Urothelium cell line (cell line): ENCODE measurements at regions not wholly inside any gene's neighbourhood (a gene's known extent, or its start where the extent isn't known, plus 50 kb on each side); places are given as distances from the start of the nearest gene placed in this dataset.
"Not testable (repeated sequence)": the region's sequence is repeated elsewhere in the genome, so short reads cannot be mapped to it uniquely, and the experiment has no call there.

Source experiments
- DNase-seq: peaks from one replicate; pipeline ENCODE4 v3.0.0; 2011; ENCODE audit warnings: low spot score, mixed read lengths
- FAIRE-seq: peaks from 2 replicates; lab custom pipeline; 2011; peaks lifted over from hg19 to GRCh38; lab: Jason Lieb, UNC

GRCh38 chr6:115663681-115664080 lies 397.0 kb downstream of the FRK start:
- FAIRE-seq, result no peak

GRCh38 chr6:115643762-115644161 lies 416.9 kb downstream of the FRK start:
- FAIRE-seq (no peak), DNase-seq (peak; percentile 5)

More at GRCh38 chr6:115663681-115664080, 397.0 kb downstream of the FRK start:
- DNase-seq, result no peak

- FAIRE-seq (no peak), DNase-seq (no peak)
Measured at GRCh38 chr6:115634887-115635286, 425.8 kb downstream of the FRK start.

- no peak for FAIRE-seq
Measured at GRCh38 chr6:115634131-115634530, 426.6 kb downstream of the FRK start.

GRCh38 chr6:115631028-115631427 lies 429.7 kb downstream of the FRK start:
- DNase-seq, result no peak
- no peak for FAIRE-seq

More at GRCh38 chr6:115634131-115634530, 426.6 kb downstream of the FRK start:
- no peak for DNase-seq

GRCh38 chr6:115630424-115631024 lies 430.2 kb downstream of the FRK start:
- DNase-seq, result no peak
- no peak for FAIRE-seq

GRCh38 chr6:115629415-115629814 lies 431.3 kb downstream of the FRK start:
- no peak for DNase-seq
- FAIRE-seq, result no peak

GRCh38 chr6:115618256-115618655 lies 442.4 kb downstream of the FRK start:
- no peak for DNase-seq
- FAIRE-seq, result no peak

GRCh38 chr6:115617031-115617430 lies 443.7 kb downstream of the FRK start:
- no peak for DNase-seq
- FAIRE-seq, result no peak

- DNase-seq (peak; percentile 3), FAIRE-seq (no peak)
Measured at GRCh38 chr6:115613488-115613887, 447.2 kb downstream of the FRK start.

- FAIRE-seq, result no peak
- no peak for DNase-seq
Measured at GRCh38 chr6:115612796-115613479, 447.8 kb downstream of the FRK start.

- no peak for FAIRE-seq
- no peak for DNase-seq
Measured at GRCh38 chr6:115612216-115612615, 448.5 kb downstream of the FRK start.

- DNase-seq (no peak), FAIRE-seq (no peak)
Measured at GRCh38 chr6:115610696-115611095, 450.0 kb downstream of the FRK start.

- FAIRE-seq (no peak), DNase-seq (no peak)
Measured at GRCh38 chr6:115609111-115609510, 451.6 kb downstream of the FRK start.

GRCh38 chr6:115602466-115602865 lies 458.2 kb downstream of the FRK start:
- FAIRE-seq, result no peak
- no peak for DNase-seq

GRCh38 chr6:115601509-115601908 lies 459.2 kb downstream of the FRK start:
- FAIRE-seq, result no peak
- no peak for DNase-seq

GRCh38 chr6:115601064-115601463 lies 459.6 kb downstream of the FRK start:
- DNase-seq (no peak), FAIRE-seq (no peak)

- FAIRE-seq, result no peak
- no peak for DNase-seq
Measured at GRCh38 chr6:115594891-115595290, 465.8 kb downstream of the FRK start.

GRCh38 chr6:115592025-115592424 lies 468.7 kb downstream of the FRK start:
- no peak for DNase-seq
- no peak for FAIRE-seq

GRCh38 chr6:115589072-115589471 lies 471.6 kb downstream of the FRK start:
- FAIRE-seq, DNase-seq: not testable (repeated sequence)

- DNase-seq, result no peak
- no peak for FAIRE-seq
Measured at GRCh38 chr6:115583290-115583689, 477.4 kb downstream of the FRK start.

- DNase-seq, result no peak
Measured at GRCh38 chr6:115582386-115582785, 478.3 kb downstream of the FRK start.

GRCh38 chr6:115579565-115579964 lies 481.1 kb downstream of the FRK start:
- not testable (repeated sequence) for DNase-seq, FAIRE-seq

More at GRCh38 chr6:115582386-115582785, 478.3 kb downstream of the FRK start:
- FAIRE-seq, result no peak
